DMS 273 (cell line): ENCODE measurements at regions not wholly inside any gene's neighbourhood (a gene's known extent, or its start where the extent isn't known, plus 50 kb on each side); places are given as distances from the start of the nearest gene placed in this dataset.
A peak's percentile ranks its signal among the peaks of the same experiment; 100 is the strongest.

Experiments used
- DNase-seq: peaks from one replicate; lab custom pipeline; 2025; ENCODE audit not compliant: unreplicated experiment; lab: John Stamatoyannopoulos, UW

- peak; percentile 20 for DNase-seq
Measured at GRCh38 chr20:39468703-39469102, 506.6 kb downstream of the DHX35 start.

GRCh38 chr20:39464238-39464637 lies 502.1 kb downstream of the DHX35 start:
- no peak for DNase-seq

GRCh38 chr20:39462416-39462945 lies 500.3 kb downstream of the DHX35 start:
- DNase-seq, result no peak

GRCh38 chr20:39458452-39458851 lies 496.3 kb downstream of the DHX35 start:
- no peak for DNase-seq

GRCh38 chr20:39453890-39454289 lies 491.7 kb downstream of the DHX35 start:
- no peak for DNase-seq

GRCh38 chr20:39452583-39453340 lies 490.6 kb downstream of the DHX35 start:
- no peak for DNase-seq

GRCh38 chr20:39451386-39451785 lies 489.2 kb downstream of the DHX35 start:
- no peak for DNase-seq

GRCh38 chr20:39446397-39446796 lies 484.3 kb downstream of the DHX35 start:
- DNase-seq, result no peak

- DNase-seq, result no peak
Measured at GRCh38 chr20:39445095-39445494, 483.0 kb downstream of the DHX35 start.

- DNase-seq, result no peak
Measured at GRCh38 chr20:39433466-39433865, 471.3 kb downstream of the DHX35 start.

- DNase-seq, result no peak
Measured at GRCh38 chr20:39431091-39431880, 469.1 kb downstream of the DHX35 start.

GRCh38 chr20:39429726-39430125 lies 467.6 kb downstream of the DHX35 start:
- DNase-seq, result peak; percentile 43

- no peak for DNase-seq
Measured at GRCh38 chr20:39424962-39425678, 463.0 kb downstream of the DHX35 start.

- DNase-seq, result no peak
Measured at GRCh38 chr20:39421571-39422105, 459.5 kb downstream of the DHX35 start.

- DNase-seq, result no peak
Measured at GRCh38 chr20:39412091-39412490, 449.9 kb downstream of the DHX35 start.

GRCh38 chr20:39399463-39399862 lies 437.3 kb downstream of the DHX35 start:
- DNase-seq, result no peak

GRCh38 chr20:39398656-39399055 lies 436.5 kb downstream of the DHX35 start:
- no peak for DNase-seq

GRCh38 chr20:39397646-39398045 lies 435.5 kb downstream of the DHX35 start:
- no peak for DNase-seq

GRCh38 chr20:39395478-39396291 lies 433.5 kb downstream of the DHX35 start:
- no peak for DNase-seq

- DNase-seq, result no peak
Measured at GRCh38 chr20:39394461-39394860, 432.3 kb downstream of the DHX35 start.
